Activated naive CD4-positive, alpha-beta T cell treated with anti-CD3 and anti-CD28 coated beads, Interleukin-2, amount 50 U/mL, for 16 hours (primary cell): ENCODE measurements at regions not wholly inside any gene's neighbourhood (a gene's known extent, or its start where the extent isn't known, plus 50 kb on each side); places are given as distances from the start of the nearest gene placed in this dataset.

Source experiments
- DNase-seq: peaks from one replicate; pipeline ENCODE4 v3.0.0-alpha.2; 2020

- DNase-seq: no peak
Measured at GRCh38 chr6:56862415-56863175, 92.3 kb upstream of the BEND6 start.

DNA sequence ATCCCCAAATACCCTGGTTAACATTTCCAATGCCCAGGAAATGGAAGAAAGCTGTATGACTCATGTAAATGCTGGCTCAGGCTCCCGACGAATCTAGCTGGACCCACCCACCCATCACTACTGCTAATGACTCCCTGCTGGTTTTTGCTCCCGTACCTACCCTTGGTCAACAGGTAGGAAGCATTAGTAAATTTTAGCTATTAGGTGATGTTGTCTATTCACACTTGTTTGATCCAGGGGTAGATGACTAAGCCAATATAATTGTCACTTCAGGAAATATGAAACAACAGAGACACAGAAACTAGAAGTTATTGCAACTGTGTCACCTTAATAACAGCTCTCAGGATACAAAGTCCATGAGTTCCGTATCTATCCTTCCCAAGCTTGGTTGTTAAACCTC, 94.4 kb upstream of the BEND6 start:
- no peak for DNase-seq

GRCh38 chr6:56856036-56856580, 98.8 kb upstream of the BEND6 start:
- no peak for DNase-seq

DNA sequence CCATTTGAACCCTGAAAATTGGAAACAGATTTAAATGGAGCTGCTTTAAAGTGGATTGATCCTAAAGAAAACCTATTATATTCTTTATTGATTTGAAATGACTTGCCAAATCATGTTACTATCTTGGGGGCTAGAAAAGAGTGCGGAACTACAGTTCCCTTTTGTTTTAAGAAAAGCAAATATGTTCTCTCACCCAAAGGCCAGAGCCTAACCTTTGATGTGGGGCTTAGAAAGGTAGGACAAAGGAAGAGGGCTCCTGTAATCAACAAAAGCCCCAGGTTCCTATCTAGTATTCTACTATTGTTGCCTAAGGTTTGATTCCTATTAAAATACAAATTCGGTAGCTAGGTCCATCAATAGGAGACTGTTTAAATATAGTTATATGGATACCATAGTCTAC, 100.8 kb upstream of the BEND6 start:
- no peak for DNase-seq

- no peak for DNase-seq
Measured at GRCh38 chr6:56853541-56853940, 101.4 kb upstream of the BEND6 start.

DNA sequence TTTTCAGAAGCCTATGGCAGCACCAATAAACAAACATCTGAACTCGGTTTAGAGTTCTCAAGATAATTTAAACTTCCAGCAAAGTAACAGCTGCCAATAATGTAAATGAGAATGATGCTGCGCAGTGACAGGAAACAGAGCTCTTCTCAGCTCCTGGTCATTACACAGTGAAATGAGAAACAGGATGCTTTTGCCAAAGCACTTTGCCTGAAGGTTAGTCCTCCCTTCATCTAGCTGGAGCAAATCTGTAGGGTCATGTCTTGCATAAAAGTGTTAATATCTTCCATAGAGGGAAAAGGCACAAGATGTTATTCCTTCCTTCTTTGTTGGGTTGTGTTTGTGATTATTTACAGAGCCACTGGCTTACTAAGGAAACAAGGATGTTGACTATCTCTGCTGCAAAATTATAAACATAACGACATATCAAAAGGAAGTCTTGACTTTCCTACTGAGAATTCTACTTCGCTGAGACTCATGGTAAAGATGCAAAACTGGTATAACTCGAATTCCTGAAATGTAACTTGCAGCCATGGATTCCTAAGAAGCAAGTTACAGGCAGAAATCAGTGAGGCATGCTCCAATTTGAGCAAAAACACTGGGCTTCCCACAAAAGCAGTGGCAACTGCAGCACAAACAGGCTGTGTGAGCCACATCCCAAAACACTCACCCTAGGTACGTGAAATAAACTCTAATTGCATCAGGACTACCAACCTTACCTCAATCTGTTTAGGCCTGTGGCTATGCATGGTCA, 102.5 kb upstream of the BEND6 start:
- DNase-seq: no peak

GRCh38 chr6:56851541-56852259, 103.2 kb upstream of the BEND6 start:
- DNase-seq: no peak

DNA sequence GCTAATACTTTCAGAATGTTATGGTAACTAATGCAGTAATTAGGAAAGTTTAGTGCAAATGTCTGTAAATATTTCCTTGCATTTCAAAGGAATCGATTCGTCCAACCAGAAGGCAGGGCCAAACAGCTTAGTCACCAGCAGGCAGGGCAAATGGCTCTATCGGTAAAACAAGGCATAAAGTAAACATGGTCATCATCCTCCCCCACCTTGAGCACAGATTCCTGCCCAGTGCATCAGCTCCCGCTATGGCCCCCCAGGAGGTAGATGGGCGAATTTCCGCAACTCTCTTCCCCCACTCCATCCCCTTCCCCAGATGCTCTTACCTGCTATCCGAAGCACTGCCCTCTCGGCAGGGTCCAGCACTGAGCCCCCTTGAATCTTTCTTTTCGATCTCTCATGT, 103.8 kb upstream of the BEND6 start:
- DNase-seq: no peak

DNA sequence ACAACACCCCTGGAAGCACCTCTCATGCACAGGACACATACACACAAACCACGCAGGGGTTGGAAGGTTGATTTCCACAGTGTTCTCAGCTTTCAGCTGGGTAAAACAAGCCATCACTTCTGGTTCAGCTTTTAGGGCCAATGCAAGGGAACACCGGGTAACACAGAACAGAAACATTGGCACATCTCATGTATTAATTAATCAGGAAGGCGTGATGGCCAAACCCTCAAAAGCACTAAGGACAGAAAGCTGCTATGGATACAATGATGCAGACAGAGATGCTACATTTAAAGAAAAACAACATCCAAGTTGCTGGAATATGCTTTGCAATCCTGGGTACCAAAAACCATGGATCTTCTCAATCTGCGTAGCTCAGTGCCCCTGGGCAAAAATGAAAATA, 104.3 kb upstream of the BEND6 start:
- no peak for DNase-seq

DNA sequence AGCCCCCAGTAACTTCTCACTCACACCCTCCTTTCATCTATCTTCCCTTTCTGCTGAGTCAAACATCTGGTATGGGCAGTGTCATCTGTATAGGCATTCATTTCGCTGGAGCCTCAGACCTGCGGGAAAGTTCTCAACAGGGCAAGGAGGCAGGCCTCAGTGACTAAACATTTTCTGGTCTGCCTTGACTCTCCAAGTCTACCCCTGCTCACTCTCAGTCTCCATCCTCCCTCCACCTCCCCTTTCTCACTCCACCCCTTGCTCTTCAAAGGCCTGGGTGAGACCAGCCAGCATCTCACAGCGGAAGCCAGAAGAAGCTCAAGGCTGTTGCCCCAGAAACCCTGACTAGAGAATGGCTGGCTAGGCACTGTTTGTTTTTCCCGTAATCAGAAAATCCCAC, 105.0 kb upstream of the BEND6 start:
- no peak for DNase-seq

DNA sequence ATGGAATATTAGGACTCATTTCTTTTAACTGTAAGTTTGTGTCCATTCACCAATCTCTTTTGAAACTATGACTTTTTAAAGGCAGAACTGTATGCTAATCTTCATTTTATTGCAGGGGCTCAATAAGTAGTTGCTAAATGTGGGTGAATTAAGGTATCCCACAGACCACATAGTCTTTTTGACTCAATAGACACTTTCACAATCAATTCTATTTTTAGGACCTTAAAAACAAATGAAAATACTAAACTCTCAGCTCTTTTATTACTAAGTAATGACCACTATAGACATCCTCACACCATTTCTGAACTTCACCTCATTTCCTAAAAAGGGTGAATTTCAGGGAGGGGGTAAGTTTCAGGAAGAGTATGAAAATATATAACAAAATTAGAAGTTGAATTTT, 106.8 kb upstream of the BEND6 start:
- no peak for DNase-seq

DNA sequence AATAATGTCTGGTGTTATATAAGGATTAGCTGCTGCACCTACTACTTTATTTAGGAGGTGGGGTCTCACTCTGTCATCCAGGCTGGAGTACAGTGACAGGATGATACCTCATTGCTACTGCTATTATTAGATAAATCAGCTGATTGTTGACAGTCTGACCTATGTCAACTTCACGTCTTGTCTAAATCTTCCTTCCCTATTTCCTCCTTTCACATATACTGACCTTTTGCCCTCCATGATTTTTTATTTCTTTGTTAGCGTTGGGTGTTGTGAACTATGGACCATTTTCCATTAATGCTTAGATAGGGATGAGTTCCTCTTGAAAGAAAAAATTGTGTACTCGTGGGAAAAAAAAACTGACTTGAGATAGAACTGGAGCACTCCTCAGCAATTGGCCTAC, 109.9 kb upstream of the BEND6 start:
- DNase-seq: no peak

DNA sequence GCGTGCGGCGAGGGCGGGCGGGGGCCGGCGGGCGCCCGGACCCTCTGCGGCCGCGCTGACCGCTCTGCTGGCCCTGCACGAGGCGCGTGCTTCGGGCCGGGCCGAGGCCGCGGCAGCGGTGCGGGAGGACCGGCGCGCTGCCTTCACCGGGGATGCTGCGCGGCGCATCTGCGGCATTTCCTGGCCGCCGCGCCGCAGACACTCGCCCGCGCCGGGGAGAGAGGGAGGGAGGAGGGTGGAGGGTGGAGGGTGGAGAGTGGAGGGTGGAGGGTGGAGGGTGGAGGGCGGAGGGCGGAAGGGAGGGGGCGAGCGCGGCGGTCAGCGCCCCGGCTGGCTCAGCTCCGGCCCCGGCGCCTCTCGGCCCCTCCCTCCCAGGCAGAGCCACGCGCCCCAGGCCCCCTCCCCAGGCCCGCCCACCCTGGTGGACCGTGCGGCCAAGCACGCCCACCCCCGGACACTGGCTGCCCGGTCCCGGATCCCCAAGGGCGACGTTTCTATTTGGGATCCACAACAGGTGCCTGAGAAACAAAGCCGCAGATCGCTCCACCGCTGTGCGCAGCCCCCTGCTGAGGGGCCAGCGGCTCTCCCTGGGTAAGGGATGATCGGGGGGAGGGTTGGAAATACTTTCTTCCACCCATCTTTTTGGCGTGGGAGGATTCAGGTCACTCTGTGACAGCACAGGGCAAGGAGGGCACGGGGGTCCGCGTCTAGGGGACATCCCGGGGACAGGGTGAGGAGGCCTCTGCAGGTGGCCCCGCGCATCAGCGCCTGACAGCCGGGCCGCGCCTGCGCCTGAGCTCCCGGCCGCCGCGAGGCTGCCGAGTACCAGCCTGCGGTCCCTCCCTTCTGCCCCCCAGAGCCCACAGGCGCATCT, 111.2 kb upstream of the BEND6 start:
- DNase-seq: peak; percentile 68

- no peak for DNase-seq
Measured at GRCh38 chr6:56842686-56843475, 112.0 kb upstream of the BEND6 start.

DNA sequence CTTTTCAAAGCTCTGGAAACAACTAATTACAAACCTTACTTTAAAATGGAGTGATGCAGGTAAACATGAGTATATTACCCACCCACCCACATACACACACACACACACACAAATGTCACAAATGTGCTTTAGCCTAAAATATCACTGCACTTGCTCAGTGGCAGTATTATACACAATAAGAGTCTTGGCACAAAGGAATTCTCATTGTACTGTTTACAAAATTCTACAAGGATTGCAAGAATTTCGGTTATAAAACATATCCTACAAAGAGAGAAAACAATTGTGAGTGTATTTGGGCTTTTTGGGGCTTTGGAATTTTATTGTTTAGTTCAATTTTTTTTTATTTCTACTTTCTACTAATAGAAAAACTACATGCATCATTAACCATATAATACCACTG, 113.2 kb upstream of the BEND6 start:
- no peak for DNase-seq

- DNase-seq: no peak
Measured at GRCh38 chr6:56841381-56841749, 113.5 kb upstream of the BEND6 start.

DNA sequence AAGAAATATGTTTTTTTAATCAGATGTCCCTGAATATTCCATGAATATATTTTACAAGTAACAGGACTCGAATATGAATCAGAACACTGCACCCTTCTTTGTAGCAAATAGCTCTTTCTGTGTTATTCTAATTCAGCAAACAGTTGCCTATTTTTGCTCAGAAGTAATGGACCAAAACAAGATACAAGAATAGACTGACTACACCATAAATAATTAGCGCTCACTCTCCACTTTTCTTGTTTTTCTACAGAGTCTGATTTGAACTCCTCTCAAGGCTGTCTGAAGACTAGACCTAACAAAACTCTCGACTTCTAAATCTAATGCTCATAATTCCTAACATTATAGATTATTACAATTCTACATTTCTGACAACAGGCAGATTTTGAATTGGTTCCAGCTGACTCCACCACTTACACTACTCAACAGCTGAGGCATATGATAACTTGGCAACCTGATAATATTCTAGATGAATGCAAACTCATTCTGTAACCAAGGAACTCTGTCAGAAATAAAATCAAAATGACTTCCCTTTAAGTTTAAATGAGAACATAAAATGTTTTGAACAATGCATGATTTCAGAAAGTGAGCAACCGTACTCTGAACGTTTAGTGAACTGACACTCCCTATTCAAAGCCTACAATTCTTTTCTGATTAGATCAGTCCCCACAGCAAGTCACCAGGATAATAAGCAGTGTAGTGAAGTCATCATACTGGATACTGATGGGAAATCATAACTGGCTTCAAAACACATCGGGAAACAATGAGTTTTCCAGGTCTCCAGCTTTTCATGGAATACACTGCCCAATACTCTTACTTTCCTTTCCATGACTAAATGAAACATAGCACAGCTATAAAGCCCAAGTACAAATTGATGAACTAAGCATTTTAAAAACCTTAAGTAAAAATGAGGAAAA, 114.2 kb upstream of the BEND6 start:
- DNase-seq: no peak

DNA sequence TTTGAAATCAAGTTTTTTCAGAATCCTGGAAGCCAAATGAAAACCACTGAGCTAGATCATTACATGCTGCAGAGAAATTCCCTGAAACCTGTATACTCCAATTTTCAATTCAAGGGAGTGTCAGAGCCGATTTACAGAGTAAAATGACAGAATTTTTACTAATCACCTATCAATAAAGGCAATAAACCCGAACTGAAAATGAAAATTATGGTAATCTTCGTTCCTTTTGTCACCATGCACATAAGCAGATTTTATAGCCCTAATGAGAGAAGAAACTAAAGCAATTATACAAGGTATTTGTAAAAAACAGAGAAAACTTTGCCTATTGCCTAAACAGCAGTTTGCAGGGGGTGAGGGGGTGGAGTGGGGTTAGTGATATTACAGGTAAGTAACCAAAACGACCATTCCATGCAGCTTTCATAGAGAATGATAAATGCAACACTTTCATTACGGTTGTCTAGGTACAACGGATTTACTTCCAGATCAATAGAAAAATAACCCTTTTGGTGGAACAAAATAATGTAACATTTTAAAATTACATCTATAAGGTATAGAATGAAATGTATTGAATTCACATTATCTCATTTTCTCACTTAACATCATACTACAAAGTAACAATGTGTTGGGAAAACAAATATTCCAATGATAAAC, 115.2 kb upstream of the BEND6 start:
- DNase-seq: no peak

DNA sequence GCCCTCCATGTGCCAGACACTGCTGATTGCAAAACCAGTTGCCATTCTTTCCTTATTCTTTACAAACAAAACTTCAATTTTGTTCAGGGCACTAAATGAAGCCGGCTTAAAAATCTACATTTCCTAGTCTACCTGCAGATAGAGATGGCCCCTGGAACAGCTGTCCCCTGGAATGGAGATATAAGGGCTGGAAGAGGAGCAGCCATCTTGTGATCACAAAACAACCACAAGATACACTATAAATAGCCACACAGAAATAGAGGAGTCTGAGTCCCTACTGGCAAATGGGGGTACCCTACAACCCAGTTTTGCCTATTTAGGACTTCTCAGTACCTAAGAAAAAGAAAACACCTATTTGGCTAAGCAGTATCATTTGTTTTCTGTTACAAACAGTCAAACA, 115.9 kb upstream of the BEND6 start:
- DNase-seq: no peak

DNA sequence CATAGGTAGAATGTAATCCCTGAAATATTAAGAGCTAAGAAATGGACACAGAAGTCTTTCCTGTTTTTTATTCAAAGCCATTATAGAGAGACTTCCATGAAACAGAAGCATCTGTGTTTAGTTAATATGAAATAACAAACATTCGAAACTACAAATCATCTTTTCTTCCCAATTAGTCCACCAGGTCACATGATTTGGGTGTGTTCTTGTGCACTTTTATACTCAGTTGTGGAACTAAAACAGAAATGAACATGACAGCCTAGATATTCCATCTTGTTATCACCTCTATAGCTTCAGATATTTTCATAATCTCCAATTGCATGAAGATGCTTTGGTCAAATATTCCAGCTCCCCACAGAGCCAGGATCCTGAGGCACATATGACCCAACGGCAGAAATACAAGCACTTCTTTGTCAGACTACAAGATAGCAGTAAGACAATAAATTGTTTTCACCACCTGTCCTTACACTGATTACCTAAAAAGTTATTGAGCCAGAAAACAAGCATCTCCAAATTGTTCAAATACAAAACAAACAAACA, 116.8 kb upstream of the BEND6 start:
- DNase-seq: no peak
